ENCODE measurements at regions not wholly inside any gene's neighbourhood (a gene's known extent, or its start where the extent isn't known, plus 50 kb on each side); places are given as distances from the start of the nearest gene placed in this dataset.
"Not testable (repeated sequence)": the region's sequence is repeated elsewhere in the genome, so short reads cannot be mapped to it uniquely, and the experiment has no call there.

DNA sequence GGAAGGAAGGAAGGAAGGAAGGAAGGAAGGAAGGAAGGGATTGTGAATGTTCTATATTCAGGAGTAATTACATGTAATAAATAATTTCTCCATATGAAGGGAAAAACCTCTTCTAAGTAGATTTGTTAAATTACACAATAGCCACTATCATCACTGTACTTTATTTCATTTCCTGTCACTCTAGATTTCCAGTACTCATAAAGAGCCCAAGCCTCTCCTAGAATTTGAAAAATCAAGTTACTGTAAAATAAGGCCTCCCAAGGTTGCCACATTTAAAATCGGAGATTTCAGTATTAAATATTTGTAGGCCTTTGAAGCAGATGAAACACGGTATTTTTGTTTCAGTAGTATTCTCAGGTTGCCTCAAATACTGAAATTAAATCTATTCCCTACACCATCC lies 499.0 kb downstream of the CDH10 start:
- no peak for DNase-seq

DNA sequence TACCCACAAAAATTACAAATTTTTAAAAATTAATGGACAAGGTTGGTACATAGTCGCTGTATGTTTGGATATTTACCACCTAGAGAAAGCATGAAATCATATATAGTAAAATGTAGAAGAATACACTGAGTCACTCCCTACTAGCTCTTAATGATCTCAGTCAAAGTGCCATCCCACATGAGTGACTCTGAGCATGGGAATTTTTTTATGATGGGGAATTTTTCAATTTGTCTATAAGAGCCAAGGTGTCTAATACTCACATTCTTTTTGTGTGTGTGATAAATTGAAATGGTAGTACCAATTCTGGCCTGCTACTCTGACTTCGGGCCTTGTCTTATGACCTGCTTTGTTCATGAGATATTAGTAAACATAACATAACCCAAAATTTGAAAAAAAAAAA lies 483.2 kb downstream of the CDH10 start:
- no peak for DNase-seq

DNA sequence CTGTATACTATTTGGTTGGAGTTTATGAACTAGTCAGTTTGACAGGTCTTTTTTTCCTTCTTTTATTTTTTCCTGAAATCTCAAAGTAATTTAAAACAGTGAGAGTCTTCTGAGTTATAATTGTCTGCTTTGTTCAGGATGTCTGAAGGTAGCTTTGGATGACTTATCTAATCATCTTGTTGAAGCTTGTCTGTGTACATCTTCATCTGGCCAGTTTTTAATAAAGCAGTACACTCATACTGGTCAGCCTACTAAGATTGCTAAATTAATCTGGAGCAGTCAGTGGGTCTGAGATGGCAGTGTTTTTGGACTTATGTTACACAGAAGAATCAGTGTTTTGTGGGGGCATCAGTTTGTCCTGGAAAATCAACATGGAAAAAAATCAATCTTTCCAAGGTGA lies 482.4 kb downstream of the CDH10 start:
- DNase-seq = no peak

DNA sequence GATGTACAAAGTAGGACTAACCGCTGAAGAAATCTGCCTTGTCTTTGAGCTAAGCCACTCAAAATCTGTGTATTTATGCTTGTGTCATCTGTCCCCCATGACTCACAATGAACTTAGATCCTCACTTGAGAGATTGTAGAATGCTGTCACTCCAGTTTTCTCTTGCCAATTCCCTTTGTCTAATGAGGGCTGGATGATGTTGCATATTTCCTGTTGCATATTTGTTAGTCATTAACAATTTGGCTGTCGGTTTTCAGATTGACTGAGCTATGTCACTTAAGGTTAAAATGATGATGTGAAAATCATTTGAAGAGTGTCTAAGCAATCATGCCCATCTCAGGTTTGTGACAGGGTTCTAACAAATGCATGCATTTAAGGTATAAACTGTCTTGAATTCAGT lies 481.7 kb downstream of the CDH10 start:
- DNase-seq = no peak

DNA sequence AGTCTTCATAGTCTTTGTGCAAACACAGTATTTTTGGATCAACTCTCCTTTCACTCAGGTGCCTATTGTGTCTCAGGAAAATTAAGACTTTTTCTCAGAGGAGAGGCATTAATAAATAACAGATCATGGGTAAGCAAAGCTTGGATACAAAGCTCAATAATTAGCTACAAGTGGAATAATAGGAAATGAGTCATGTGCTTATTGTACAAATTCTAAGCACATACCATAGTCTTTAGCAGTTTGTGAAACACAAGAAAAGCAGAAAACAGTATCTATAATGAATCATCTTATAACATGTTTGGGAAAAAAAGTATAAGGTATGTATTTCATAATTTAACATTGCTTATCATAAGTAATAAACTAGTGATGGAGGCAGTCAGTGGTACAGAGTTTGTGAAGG lies 477.0 kb downstream of the CDH10 start:
- DNase-seq = no peak

DNA sequence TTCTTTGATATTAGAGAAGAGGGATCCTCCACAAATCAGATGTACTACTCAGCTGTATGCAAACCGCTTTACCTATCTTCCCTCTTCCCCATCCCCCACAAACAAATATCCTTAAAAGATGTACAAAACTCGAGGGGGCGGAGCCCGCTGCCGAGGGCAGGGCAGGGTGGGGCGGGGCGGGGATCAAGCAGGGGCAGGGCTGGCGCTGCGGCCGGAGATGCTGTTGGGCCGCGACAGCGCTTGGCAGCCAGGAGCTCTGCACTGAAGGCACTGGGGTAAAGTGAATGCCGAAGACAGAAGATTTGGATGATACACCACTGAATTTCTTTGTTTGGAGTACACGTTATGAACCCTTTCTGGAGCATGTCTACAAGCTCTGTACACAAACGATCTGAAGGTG lies 474.8 kb downstream of the CDH10 start:
- DNase-seq = no peak

DNA sequence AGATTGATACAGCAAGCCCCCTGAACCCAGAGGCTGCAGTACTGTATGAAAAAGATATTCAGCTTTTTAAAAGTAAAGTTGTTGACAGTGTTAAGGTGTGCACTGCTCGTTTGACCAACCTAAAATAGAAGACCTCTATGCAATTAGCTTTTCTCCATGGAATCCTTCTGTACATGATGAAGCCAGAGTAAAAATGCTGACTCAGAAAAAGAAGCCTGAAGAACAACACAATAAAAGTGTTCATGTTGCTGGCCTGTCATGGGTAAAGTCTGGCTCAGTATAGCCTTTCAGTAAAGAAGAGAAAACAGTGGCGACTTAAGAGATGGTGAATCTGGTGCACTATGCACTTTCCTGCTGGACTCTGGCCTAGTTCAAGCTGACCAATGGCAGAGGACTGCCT lies 473.8 kb downstream of the CDH10 start:
- not testable (repeated sequence) for DNase-seq

DNA sequence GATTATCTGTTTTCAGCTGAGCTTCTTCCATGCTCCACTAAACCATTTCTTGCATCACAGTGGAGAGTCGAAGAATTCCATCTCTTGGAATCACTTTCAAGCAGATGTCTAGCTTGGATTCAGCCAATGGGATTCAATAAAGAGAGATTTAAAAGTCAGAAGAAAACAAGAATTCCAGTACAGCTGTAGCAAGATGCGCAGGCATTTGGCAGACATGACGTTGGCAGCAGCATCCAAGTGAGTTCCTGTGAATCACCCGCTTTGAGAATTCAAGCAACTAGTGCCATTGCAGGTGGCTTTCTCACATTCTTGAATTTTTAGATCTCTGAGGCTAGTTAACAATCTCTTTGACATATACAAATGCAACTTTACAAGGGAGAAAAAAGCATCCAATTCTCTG lies 467.0 kb downstream of the CDH10 start:
- peak; percentile 11 for DNase-seq

DNA sequence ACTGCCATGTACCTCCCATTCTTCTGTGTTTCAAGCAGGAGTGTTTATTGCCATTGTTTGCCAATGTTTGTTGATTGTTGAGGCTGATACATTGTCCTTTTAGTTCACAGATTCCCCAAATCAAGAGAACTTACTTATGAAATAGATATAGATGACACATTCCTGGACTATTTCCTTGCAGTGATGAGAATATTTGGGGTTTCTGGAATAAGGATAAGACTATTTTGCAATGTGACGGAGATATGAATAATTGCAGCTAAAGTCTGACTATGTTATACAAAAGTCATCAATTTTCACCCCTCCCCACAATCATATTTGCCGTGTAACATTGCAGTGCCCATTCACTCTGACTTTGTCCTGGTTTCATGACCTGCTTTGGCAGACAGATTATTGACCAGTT lies 460.8 kb downstream of the CDH10 start:
- no peak for DNase-seq

DNA sequence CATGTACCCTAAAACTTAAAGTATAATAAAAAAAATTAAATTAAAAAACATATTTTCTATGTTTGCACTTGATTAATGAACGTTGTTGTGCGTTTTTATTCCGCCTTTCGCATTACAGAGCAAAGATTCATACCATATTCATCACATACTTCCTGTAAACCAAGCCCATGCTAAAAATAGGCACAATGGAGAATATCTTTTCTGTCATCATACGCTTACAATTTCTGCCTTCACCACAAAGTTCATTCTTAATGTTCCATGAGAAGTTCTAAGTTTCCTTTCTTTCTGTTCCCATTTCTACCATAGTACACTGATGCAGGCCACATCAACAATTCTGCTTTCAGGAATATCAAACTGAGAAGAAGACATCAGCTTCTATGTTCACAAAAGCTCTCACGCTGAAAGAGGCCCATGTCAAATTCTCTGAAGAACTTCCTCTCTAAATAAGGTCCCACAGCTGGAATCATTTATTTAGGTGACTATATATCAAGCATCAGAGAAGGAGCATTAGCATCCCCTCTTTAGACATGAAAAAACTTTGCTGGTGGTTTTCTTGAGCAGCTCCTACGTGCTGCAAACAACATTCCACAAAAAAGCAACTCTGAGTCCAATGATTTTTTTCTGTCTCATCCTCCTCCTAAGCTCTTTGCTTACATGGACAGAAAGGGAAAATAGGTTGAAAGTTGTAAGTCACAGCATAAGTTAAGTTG lies 456.4 kb downstream of the CDH10 start:
- DNase-seq = no peak

DNA sequence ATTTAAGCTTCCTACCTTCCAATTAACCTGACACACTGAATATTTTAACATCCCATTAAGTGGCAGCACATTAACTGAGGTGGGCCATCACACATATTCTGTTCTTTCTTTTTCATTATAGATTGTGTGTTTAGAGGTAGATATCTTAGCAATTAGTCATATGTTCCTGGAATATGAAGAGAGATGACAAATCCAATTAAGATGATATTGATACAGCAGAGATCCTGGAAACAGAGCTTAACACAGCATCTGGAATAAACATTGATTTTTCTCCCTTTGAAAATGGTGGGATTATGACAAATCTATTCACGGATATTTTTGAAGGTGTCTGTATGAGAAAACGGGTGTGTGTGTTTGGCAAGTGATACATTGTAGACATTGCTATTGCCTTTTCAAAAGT lies 448.0 kb downstream of the CDH10 start:
- DNase-seq = no peak

DNA sequence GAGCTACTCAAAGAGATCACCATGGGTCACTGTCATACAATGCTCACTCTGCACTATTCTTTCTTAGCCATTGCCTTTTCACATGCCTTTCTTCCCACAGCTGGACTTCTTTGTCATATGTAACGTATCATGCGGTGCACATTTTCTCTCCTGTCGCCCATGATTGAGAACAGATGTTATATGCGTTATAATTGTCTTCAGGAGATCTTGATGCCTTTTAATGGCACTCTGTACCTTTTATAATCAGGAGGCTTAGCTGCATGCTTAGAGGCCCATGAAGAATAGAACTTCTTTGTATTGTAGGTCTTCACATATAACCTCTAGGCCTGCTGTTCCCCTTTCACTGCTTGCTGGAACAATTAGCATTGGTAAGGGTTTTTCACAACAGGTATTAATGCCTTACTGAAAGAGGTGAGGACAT lies 436.1 kb downstream of the CDH10 start:
- DNase-seq = no peak

DNA sequence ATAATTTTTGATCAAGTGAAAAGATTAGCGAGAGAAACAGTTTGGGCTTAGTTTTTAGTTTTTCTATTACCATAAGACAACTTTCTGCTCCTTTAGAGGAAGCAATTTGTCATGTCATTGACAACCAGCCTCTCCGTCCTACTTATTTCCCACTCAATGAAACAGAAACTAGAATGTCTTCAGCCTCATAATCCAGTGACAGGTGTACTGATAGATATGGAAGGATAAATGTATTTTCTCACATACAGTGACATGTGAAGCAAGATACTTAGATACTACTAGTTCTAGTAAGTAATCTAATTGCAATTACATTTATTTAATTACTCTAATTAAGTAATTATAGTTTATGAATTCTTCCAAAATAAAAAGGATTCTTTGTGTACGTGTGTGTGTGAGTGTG lies 429.7 kb downstream of the CDH10 start:
- no peak for DNase-seq

DNA sequence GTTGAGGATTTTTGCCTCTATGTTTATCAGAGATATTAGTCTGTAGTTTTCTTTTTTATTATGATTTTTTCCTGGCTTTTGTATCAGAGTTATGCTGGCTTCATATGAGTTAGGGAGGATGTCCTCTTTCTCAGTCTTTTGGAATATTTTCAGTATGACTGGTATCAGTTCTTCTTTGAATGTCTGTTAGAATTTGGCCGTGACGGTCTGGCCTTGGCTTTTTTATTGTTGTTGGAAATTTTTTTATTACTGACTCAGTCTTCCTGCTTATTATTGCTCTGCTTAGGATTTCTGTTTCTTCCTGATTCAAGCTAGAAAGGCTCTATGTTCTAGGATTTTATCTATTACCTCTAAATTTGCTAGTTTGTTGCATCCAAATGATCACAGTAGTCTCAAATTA lies 421.9 kb downstream of the CDH10 start:
- no peak for DNase-seq

DNA sequence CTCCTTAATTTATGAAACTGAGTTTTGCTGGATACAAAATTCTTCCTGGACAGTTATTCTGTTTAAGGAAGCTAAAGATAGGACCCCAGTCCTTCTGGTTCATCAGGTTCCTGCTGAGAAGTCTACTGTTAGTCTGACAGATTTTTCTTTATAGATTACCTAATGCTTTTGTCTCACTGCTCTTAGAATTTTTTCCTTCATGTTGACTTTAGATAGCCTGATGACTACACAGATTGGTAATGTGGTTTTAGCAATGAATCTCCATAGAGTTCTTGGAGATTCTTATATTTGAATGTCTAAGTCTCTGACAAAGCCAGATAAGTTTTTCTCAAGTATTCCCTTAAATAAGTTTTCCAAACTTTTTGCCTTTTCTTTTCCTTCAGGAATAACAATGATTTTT lies 419.7 kb downstream of the CDH10 start:
- no peak for DNase-seq

DNA sequence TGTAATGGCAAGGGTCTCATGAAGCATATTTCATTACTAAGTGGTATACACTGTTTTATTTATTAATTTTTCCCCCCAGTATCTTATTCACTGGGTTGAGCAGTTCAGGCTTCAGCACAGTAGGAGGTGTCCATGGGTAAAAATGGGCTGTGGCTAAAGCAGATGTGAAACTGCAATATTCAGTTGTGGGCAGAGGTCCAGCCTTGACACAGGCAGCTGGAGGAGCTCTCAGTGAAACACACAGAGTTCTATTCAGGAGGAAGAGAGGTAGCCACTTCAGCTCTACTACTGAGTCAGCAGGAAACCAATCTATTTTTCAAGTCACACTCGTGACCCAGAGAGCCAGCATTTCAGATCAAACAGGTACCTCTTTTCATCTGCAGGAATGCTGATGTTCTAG lies 418.3 kb downstream of the CDH10 start:
- no peak for DNase-seq

DNA sequence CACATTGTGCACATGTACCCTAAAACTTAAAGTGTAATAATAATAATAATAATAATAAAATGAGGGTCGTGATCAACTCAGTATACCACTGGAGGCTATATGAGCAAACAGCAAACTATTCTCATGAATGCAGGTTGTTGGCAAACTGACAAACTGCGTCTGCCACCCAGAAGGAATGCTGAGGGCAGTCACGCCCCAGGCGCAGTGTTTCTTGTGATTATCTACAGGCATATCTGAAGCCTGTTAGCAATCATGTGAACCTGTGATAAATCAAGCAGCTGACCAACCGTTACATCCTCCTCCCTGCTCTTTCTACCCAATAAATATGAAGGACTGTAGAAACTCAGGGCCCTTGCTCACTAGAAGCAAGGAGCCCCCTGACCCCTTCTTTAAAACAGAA lies 416.9 kb downstream of the CDH10 start:
- not testable (repeated sequence) for DNase-seq

DNA sequence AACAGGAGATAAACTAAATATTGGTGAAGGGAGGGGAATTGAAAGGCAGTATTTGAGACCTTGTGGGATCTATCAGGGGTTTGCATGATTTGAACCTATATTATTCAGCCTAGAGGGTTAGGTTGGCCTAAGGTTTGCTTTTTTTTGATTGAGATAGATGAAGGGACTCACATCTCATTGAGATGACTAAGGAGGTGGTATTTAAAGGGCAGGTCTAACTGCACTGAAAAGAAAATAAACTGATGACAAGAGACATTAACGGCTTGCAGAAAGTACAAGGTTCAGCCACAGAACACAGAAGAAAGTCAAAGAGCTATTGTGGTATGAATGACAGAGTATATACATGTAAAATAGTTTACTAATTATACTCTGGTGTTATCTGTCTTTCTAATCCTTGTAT lies 412.7 kb downstream of the CDH10 start:
- DNase-seq = no peak

DNA sequence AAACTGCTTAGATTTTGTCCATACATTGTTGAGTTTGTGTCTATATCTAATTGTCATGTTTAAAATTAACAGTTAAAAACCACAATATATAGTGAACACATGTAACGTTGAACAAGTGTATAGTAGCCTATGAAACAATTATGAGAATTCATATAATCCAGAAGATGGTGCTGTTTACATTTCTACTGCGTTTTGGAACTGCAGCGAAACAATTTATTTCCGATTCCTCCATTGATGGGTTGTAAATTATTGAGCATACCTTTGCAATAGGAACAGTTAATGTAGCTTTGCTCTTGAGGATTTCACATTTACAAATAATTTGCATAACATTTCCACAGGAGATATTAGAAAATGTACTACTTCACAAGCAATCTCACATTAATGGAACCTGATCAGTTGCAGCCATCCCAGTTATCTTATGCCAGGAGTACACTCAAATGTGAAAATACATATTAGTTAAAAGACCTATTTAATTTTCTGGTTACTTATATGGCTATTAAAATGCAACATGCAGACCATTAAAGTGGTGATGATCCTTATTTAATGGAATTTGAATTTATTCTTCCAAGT lies 411.8 kb downstream of the CDH10 start:
- peak; percentile 26 for DNase-seq

DNA sequence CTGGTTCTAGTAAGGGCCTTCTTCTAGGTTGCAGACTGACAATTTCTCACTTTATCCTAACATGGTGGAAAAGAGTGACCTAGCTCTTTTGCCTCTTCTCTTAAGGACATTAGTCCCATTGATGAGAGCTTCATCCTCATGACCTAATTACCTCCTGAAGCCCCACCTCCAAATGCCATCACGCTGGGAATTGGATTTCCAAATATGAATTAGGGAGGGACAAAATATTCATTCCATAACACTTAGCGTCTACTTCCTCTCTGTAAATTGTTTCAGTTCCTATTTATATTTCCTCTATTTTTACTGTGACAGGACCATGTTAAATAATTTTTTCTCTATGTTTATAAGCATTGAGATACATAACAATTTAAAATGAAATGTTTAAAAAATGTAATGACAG lies 408.8 kb downstream of the CDH10 start:
- DNase-seq = no peak

DNA sequence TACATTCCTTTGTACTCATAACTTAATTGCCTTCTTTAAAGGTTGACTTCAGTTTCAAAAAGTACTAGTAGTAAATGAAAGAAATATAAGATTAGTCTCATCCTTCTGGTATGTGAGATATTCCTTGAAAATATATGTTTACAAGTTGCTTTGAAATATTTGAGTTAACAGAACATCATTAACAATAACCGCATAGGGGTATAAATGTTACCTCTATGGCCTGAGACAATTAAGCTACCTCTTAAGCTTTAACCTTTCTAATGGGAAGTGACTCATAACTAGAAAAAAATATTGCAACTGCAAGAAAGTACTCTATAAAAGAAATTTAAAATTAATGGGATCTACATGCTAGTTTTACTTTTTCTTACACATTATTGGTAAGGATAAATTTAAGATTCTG lies 399.0 kb downstream of the CDH10 start:
- DNase-seq = no peak

DNA sequence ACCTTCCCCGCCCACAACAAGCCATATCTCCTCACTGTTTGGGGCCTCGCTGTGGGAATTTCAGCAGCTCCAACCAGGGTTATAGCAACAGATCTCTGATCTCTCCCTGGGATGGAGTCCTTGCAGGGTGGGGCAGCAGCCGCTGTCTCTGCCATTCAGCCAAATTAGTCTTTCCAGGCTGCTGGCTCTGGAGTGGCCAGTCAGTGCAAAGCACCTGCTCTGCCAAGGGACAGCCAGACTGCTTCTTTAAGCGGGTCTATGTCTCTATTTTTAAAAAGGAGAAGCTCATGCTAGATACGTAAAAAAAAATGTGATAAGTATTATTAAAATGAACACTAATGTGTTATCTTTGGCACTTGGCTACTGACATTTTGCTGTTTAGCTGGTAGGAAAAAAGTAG lies 380.2 kb downstream of the CDH10 start:
- no peak for DNase-seq

DNA sequence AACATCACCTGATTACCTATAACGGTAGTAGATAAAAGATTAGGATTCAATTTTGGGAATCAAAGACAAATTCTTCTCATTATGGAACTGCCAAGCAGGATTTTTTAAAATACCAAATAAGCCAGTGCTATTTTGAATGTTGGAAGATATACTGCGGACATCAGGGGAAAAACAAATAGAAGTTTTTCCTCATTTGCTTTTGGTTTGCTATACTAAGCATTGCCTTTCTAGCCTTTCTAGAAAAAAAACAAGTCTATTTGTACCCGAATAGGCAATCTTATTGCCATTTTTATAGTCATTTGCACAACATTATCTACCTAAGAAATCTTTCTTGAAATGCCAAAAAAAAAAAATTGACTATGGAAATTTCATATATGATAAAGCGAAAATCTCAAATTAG lies 379.5 kb downstream of the CDH10 start:
- DNase-seq = no peak

DNA sequence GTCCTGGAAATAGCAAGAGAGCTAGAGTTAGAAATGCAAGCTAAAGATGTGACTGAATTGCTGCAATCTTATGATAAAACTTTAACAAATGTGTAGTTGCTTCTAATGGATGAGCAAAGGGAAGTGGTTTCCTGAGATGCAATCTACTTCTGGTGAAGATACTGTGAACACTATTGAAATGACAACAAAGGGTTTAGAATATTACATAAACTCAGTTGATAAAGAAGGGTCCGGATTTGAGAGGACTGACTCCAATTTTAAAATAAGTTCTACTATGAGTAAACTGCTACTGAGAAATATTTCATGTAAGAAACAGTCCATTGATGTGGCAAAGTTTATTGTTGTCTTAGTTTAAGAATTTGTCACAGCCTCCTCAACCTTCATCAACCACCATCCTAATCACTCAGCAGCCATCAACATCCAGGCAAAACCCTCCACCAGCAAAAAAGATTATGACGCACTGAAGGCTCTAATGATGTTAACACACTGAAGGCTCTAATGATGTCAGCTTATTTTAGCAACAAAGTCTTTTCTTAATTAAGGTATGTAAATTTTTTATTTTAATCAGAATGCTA lies 376.2 kb downstream of the CDH10 start:
- DNase-seq = no peak

DNA sequence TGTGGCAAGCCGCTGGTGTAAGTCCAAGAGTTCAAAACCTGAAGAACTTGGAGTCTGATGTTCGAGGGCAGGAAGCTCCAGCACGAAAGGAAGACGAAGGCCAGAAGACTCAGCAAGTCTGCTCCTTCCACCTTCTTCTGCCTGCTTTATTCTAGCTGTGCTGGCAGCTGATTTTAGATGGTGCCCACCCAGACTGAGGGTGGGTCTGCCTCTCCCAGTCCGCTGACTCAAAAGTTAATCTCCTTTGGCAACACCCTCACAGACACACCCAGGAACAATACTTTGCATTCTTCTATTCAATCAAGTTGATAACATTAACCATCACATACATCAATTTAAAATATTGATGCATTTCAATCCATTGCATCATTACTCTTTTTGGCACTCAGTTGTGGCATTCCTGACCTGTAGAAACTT lies 373.1 kb downstream of the CDH10 start:
- DNase-seq = not testable (repeated sequence)

All from NCI-H446 treated with DMSO at 0.1 percent for 48 hours (cell line).